ENCODE measurements at regions not wholly inside any gene's neighbourhood (a gene's known extent, or its start where the extent isn't known, plus 50 kb on each side); places are given as distances from the start of the nearest gene placed in this dataset.

DNA sequence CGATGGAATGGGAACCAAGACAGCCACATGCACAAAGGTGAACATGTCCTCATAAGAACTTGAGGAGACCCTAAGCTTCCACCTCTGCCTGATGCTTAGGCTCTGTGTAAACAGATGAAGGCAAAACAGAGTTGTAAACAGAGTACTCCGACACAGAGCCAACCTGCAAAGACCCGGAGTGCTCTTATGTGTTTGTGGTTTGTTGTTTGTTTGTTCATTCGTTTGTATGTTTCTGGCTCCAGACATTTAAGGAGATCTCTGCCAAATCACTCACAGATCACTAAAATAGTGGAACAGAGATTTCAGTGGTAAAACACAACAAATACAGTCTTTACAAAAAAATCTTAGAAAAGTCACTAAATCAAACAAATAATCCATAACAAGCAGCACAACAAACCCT, 294.9 kb downstream of the EIPR1 start:
- Histone ChIP-seq H3K27me3 (ENCODE audit: control insufficient read depth, insufficient read depth, low read length) (no peaks in the 10 kb centered on the region), H3K4me1 (ENCODE audit: control insufficient read depth, insufficient read depth, low read length) (no peaks in the 10 kb centered on the region), H3K27ac (ENCODE audit: low read depth, low read length) (no peak overlapping the region), H3K4me3 (ENCODE audit: low read length) (no peak overlapping the region), H3K36me3 (ENCODE audit: control insufficient read depth, insufficient read depth, low read length) (no peaks in the 10 kb centered on the region), H3K9ac (ENCODE audit: low read length) (no peak overlapping the region)

- H3K27ac ChIP-seq (ENCODE audit: low read depth, low read length) = no peak overlapping the region
- H3K36me3 ChIP-seq (ENCODE audit: control insufficient read depth, insufficient read depth, low read length) = no peaks in the 10 kb centered on the region
- no peak overlapping the region for H3K4me3 ChIP-seq (ENCODE audit: low read length)
- no peak overlapping the region for H3K9ac ChIP-seq (ENCODE audit: low read length)
- H3K27me3 ChIP-seq (ENCODE audit: control insufficient read depth, insufficient read depth, low read length) = no peaks in the 10 kb centered on the region
- no peaks in the 10 kb centered on the region for H3K4me1 ChIP-seq (ENCODE audit: control insufficient read depth, insufficient read depth, low read length)
Measured at GRCh38 chr2:3079959-3080948, 297.4 kb downstream of the EIPR1 start.

DNA sequence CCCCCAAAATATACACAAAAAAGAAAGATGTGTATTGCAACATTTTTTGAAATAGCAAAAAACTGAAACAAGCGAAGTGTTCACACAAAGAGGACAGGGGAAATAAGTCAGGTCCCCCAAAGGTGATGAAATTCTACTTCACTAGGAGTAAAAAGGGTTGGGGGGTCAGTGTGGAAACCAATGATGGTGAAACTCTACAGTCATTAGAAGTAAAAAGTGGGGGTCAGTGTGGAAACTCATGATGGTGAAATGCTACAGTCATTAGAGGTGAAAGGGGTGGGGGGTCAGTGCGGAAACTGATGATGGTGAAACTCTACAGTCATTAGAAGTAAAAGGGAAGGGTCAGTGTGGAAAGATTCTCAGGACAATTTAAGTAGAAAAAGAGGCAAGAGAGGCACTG, 298.2 kb downstream of the EIPR1 start:
- no peak overlapping the region for H3K27ac ChIP-seq (ENCODE audit: low read depth, low read length)
- H3K4me1 ChIP-seq (ENCODE audit: control insufficient read depth, insufficient read depth, low read length) = no peaks in the 10 kb centered on the region
- no peaks in the 10 kb centered on the region for H3K27me3 ChIP-seq (ENCODE audit: control insufficient read depth, insufficient read depth, low read length)
- no peak overlapping the region for H3K4me3 ChIP-seq (ENCODE audit: low read length)
- no peaks in the 10 kb centered on the region for H3K36me3 ChIP-seq (ENCODE audit: control insufficient read depth, insufficient read depth, low read length)
- H3K9ac ChIP-seq (ENCODE audit: low read length) = no peak overlapping the region

DNA sequence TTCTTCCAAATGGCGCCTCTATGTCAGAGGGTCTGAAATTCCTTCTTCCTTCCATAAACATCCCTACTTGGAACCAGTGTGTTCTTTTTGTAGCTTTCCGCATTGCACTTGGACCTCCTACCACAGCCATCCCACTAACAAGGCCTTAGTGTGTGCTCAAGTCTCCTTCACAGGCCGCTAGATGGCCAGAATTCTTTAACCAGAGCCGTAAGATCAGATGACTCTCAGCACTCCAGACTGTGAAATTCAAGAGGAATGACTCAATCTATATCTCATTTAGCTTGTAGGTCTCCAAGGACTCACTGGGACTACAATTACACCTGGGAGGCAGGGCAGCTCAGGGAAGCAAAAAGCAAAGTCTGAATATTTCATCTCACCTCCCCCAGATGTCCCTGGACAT, 298.9 kb downstream of the EIPR1 start:
- Histone ChIP-seq H3K36me3 (ENCODE audit: control insufficient read depth, insufficient read depth, low read length) (no peaks in the 10 kb centered on the region), H3K27ac (ENCODE audit: low read depth, low read length) (no peak overlapping the region), H3K27me3 (ENCODE audit: control insufficient read depth, insufficient read depth, low read length) (no peaks in the 10 kb centered on the region), H3K4me3 (ENCODE audit: low read length) (no peak overlapping the region), H3K9ac (ENCODE audit: low read length) (no peak overlapping the region), H3K4me1 (ENCODE audit: control insufficient read depth, insufficient read depth, low read length) (no peaks in the 10 kb centered on the region)

DNA sequence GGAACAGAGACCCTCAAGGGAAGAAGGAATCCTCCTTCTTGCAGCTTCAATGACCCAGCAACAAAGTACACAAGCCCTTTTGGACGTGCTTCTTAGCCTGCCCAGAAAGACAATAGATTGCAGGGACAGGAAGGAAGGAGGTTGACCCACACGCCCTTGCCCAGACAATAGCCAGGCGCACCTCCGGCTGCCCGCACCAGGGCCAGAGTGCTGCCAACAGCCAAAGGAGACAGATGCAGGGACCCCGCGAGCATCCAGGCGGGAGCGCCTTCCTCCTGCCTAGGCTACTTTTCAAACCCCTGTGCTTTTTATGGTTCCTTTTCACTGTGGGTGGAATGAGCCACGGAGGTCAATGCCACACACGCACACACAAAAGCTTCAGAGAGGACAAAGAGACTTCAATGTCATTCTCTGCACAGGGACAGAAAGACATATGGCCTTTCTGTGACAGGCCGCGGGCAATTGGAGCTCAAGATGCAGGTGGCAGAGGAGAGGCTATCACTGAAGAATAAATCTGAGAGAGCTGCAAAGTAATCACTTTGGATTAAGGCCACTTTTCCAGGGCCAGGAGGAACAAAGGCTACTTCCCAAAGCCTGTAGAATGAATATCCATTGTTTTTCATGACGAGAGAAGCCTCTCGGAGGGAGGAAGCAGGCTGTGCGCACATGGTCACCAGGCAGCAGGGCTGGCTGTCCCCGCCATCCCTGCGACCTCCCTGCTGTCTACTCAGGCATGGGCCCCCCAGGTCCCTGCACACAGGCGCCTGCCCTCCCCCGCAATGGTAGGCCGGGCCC, 300.6 kb downstream of the EIPR1 start:
- H3K27ac ChIP-seq (ENCODE audit: low read depth, low read length) = no peak overlapping the region
- H3K27me3 ChIP-seq (ENCODE audit: control insufficient read depth, insufficient read depth, low read length) = no peaks in the 10 kb centered on the region
- no peak overlapping the region for H3K4me3 ChIP-seq (ENCODE audit: low read length)
- H3K4me1 ChIP-seq (ENCODE audit: control insufficient read depth, insufficient read depth, low read length) = no peaks in the 10 kb centered on the region
- no peak overlapping the region for H3K9ac ChIP-seq (ENCODE audit: low read length)
- H3K36me3 ChIP-seq (ENCODE audit: control insufficient read depth, insufficient read depth, low read length) = no peaks in the 10 kb centered on the region

- H3K27me3 ChIP-seq (ENCODE audit: control insufficient read depth, insufficient read depth, low read length) = no peaks in the 10 kb centered on the region
- no peak overlapping the region for H3K9ac ChIP-seq (ENCODE audit: low read length)
- no peaks in the 10 kb centered on the region for H3K4me1 ChIP-seq (ENCODE audit: control insufficient read depth, insufficient read depth, low read length)
- H3K4me3 ChIP-seq (ENCODE audit: low read length) = no peak overlapping the region
- H3K27ac ChIP-seq (ENCODE audit: low read depth, low read length) = no peak overlapping the region
- H3K36me3 ChIP-seq (ENCODE audit: control insufficient read depth, insufficient read depth, low read length) = no peaks in the 10 kb centered on the region
Measured at GRCh38 chr2:3075991-3076340, 301.7 kb downstream of the EIPR1 start.

GRCh38 chr2:3075316-3075990, 302.2 kb downstream of the EIPR1 start:
- Histone ChIP-seq H3K4me3 (ENCODE audit: low read length) (no peak overlapping the region), H3K27me3 (ENCODE audit: control insufficient read depth, insufficient read depth, low read length) (no peaks in the 10 kb centered on the region), H3K27ac (ENCODE audit: low read depth, low read length) (no peak overlapping the region), H3K36me3 (ENCODE audit: control insufficient read depth, insufficient read depth, low read length) (no peaks in the 10 kb centered on the region), H3K9ac (ENCODE audit: low read length) (no peak overlapping the region), H3K4me1 (ENCODE audit: control insufficient read depth, insufficient read depth, low read length) (no peaks in the 10 kb centered on the region)

GRCh38 chr2:3073704-3074103, 303.9 kb downstream of the EIPR1 start:
- no peaks in the 10 kb centered on the region for H3K36me3 ChIP-seq (ENCODE audit: control insufficient read depth, insufficient read depth, low read length)
- no peak overlapping the region for H3K4me3 ChIP-seq (ENCODE audit: low read length)
- no peak overlapping the region for H3K27ac ChIP-seq (ENCODE audit: low read depth, low read length)
- no peak overlapping the region for H3K9ac ChIP-seq (ENCODE audit: low read length)
- no peaks in the 10 kb centered on the region for H3K27me3 ChIP-seq (ENCODE audit: control insufficient read depth, insufficient read depth, low read length)
- no peaks in the 10 kb centered on the region for H3K4me1 ChIP-seq (ENCODE audit: control insufficient read depth, insufficient read depth, low read length)

GRCh38 chr2:3073041-3073595, 304.5 kb downstream of the EIPR1 start:
- H3K27ac ChIP-seq (ENCODE audit: low read depth, low read length) = no peak overlapping the region
- H3K27me3 ChIP-seq (ENCODE audit: control insufficient read depth, insufficient read depth, low read length) = no peaks in the 10 kb centered on the region
- no peak overlapping the region for H3K4me3 ChIP-seq (ENCODE audit: low read length)
- H3K9ac ChIP-seq (ENCODE audit: low read length) = no peak overlapping the region
- no peaks in the 10 kb centered on the region for H3K4me1 ChIP-seq (ENCODE audit: control insufficient read depth, insufficient read depth, low read length)
- no peaks in the 10 kb centered on the region for H3K36me3 ChIP-seq (ENCODE audit: control insufficient read depth, insufficient read depth, low read length)

DNA sequence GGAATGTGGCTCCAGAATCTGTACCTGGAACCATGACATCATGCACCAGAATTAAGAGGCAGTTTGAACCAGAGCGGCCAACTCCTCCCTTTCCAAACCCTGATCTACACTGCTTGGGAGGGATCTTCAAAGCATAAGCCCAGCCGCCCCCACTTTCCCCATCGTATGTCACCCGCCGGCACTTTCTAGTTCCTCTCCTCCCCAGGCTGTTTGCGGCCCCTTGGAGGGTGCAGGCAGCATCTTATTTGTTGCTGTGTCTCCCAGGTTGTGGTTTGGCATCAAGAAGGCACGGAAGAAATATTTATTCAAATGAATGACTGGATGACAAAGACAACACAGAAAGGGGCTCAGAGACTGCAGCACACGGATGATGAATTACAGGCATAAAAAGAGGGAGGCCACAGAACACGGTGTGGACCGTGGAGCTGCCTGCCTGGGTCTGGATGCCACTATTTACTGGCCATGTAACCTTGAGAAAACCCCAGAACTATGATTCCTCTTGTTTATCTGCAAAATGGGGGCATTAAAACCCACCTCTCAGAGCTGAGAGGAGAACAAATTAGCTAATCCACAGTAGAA, 305.8 kb downstream of the EIPR1 start:
- Histone ChIP-seq H3K27ac (ENCODE audit: low read depth, low read length) (no peak overlapping the region), H3K9ac (ENCODE audit: low read length) (no peak overlapping the region), H3K4me3 (ENCODE audit: low read length) (no peak overlapping the region), H3K27me3 (ENCODE audit: control insufficient read depth, insufficient read depth, low read length) (no peaks in the 10 kb centered on the region), H3K36me3 (ENCODE audit: control insufficient read depth, insufficient read depth, low read length) (no peaks in the 10 kb centered on the region), H3K4me1 (ENCODE audit: control insufficient read depth, insufficient read depth, low read length) (no peaks in the 10 kb centered on the region)

GRCh38 chr2:3066831-3067230, 310.8 kb downstream of the EIPR1 start:
- Histone ChIP-seq H3K27ac (ENCODE audit: low read depth, low read length) (no peak overlapping the region), H3K4me3 (ENCODE audit: low read length) (no peak overlapping the region), H3K36me3 (ENCODE audit: control insufficient read depth, insufficient read depth, low read length) (no peaks in the 10 kb centered on the region), H3K4me1 (ENCODE audit: control insufficient read depth, insufficient read depth, low read length) (no peaks in the 10 kb centered on the region), H3K9ac (ENCODE audit: low read length) (no peak overlapping the region), H3K27me3 (ENCODE audit: control insufficient read depth, insufficient read depth, low read length) (no peaks in the 10 kb centered on the region)

GRCh38 chr2:3065928-3066327, 311.7 kb downstream of the EIPR1 start:
- Histone ChIP-seq H3K9ac (ENCODE audit: low read length) (no peak overlapping the region), H3K36me3 (ENCODE audit: control insufficient read depth, insufficient read depth, low read length) (no peaks in the 10 kb centered on the region), H3K27me3 (ENCODE audit: control insufficient read depth, insufficient read depth, low read length) (no peaks in the 10 kb centered on the region), H3K27ac (ENCODE audit: low read depth, low read length) (no peak overlapping the region), H3K4me3 (ENCODE audit: low read length) (no peak overlapping the region), H3K4me1 (ENCODE audit: control insufficient read depth, insufficient read depth, low read length) (no peaks in the 10 kb centered on the region)
